Loucy (cell line): ENCODE measurements at regions not wholly inside any gene's neighbourhood (a gene's known extent, or its start where the extent isn't known, plus 50 kb on each side); places are given as distances from the start of the nearest gene placed in this dataset.

ENCODE experiments used
- H2AFZ ChIP-seq: fragments of 200-600 bp; sonication (generic); 2 replicates; pipeline ENCODE4 v1.6.0; 2016; ENCODE audit warnings: antibody characterized with exemption, mild to moderate bottlenecking, low read length, moderate library complexity
- H3F3A ChIP-seq: fragments of 200-600 bp; 2 replicates; pipeline ENCODE4 v1.6.0; 2016; ENCODE audit warnings: antibody characterized with exemption, low read depth, mild to moderate bottlenecking
- H3K27me3 ChIP-seq: fragments of 200-600 bp; sonication (generic); 2 replicates; pipeline ENCODE4 v1.6.1; 2014; ENCODE audit warnings: low read length, mild to moderate bottlenecking; ENCODE audit not compliant: insufficient read depth, poor library complexity, severe bottlenecking
- H3K36me3 ChIP-seq: fragments of 200-600 bp; sonication (generic); 2 replicates; pipeline ENCODE4 v1.6.1; 2016; ENCODE audit warnings: low read length; ENCODE audit not compliant: insufficient read depth
- H3K4me1 ChIP-seq: fragments of 200-600 bp; sonication (generic); 2 replicates; pipeline ENCODE4 v1.5.1; 2014; ENCODE audit warnings: low read length, mild to moderate bottlenecking; ENCODE audit not compliant: insufficient read depth, poor library complexity, severe bottlenecking
- H3K4me2 ChIP-seq: fragments of 200-600 bp; sonication (generic); 2 replicates; pipeline ENCODE4 v1.6.0; 2014; ENCODE audit warnings: antibody characterized with exemption, low read length, low read depth, mild to moderate bottlenecking; ENCODE audit not compliant: poor library complexity, severe bottlenecking
- H3K4me3 ChIP-seq: fragments of 200-600 bp; sonication (generic); 2 replicates; pipeline ENCODE4 v1.5.1; 2014; ENCODE audit warnings: low read length, mild to moderate bottlenecking, mixed read lengths; ENCODE audit not compliant: poor library complexity, severe bottlenecking
- H3K79me2 ChIP-seq: fragments of 200-600 bp; sonication (generic); 2 replicates; pipeline ENCODE4 v1.6.1; 2014; ENCODE audit warnings: low read length; ENCODE audit not compliant: insufficient read depth
- H3K9ac ChIP-seq: fragments of 200-600 bp; sonication (generic); 2 replicates; pipeline ENCODE4 v1.6.0; 2014; ENCODE audit warnings: mild to moderate bottlenecking, low read depth, low read length, moderate library complexity; ENCODE audit not compliant: poor library complexity, severe bottlenecking
- H3K9me2 ChIP-seq: fragments of 200-600 bp; sonication (generic); replicated peaks from 2 replicates; pipeline ENCODE4 v1.6.1; 2016; ENCODE audit warnings: low read depth, low read length, mixed read lengths
- H3K9me3 ChIP-seq: fragments of 200-600 bp; sonication (generic); 2 replicates; pipeline ENCODE4 v1.6.1; 2014; ENCODE audit warnings: mild to moderate bottlenecking, antibody characterized with exemption, low read length, low read depth; ENCODE audit not compliant: insufficient read depth
- H4K20me1 ChIP-seq: fragments of 200-600 bp; sonication (generic); 2 replicates; pipeline ENCODE4 v1.6.0; 2014; ENCODE audit warnings: antibody characterized with exemption, low read length, mild to moderate bottlenecking; ENCODE audit not compliant: insufficient read depth, poor library complexity, severe bottlenecking
- EZH2phosphoT487 ChIP-seq: fragments of 200-600 bp; IDR thresholded peaks from 2 replicates; pipeline ENCODE4 v1.6.1; 2018; ENCODE audit warnings: antibody characterized with exemption, mild to moderate bottlenecking, moderate library complexity, borderline replicate concordance
- TF ChIP-seq, protein P1 (sequence below): fragments of 200-600 bp; sonication (generic); conservative IDR thresholded peaks from 2 replicates; pipeline ENCODE4 v1.5.1; 2014; ENCODE audit warnings: mild to moderate bottlenecking, antibody characterized with exemption, low read length

DNA sequence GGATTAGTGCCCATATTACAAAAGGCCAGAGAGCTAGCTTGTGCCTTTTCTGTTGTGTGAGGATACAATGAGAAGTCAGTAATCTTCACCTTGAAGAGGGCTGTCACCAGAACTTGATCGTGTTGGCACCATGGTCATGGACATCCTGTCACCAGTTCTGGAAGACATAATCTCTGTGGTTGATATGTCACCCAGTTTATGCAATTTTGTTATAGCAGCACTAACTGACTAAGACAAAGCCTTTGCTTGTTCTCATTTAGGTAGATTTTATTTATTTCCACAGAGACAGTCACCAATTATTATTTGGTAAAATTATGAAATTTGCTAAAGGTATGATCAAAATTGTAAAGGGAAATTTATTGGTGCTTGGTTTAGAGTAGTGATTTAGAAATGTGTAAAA, 308.8 kb upstream of the CPXCR1 start:
- H3K9me3 ChIP-seq: no peaks in the 10 kb centered on the region
- H3K9me2 ChIP-seq: no peaks in the 10 kb centered on the region
- H3K4me3 ChIP-seq: no peak overlapping the region
- H3K36me3 ChIP-seq: no peaks in the 10 kb centered on the region
- no peak overlapping the region for H3K9ac ChIP-seq
- no peaks in the 10 kb centered on the region for H3F3A ChIP-seq
- H3K27me3 ChIP-seq: no peaks in the 10 kb centered on the region
- H3K4me1 ChIP-seq: no peaks in the 10 kb centered on the region
- TF ChIP-seq, protein P1, sequence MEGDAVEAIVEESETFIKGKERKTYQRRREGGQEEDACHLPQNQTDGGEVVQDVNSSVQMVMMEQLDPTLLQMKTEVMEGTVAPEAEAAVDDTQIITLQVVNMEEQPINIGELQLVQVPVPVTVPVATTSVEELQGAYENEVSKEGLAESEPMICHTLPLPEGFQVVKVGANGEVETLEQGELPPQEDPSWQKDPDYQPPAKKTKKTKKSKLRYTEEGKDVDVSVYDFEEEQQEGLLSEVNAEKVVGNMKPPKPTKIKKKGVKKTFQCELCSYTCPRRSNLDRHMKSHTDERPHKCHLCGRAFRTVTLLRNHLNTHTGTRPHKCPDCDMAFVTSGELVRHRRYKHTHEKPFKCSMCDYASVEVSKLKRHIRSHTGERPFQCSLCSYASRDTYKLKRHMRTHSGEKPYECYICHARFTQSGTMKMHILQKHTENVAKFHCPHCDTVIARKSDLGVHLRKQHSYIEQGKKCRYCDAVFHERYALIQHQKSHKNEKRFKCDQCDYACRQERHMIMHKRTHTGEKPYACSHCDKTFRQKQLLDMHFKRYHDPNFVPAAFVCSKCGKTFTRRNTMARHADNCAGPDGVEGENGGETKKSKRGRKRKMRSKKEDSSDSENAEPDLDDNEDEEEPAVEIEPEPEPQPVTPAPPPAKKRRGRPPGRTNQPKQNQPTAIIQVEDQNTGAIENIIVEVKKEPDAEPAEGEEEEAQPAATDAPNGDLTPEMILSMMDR: no peak
- TF ChIP-seq EZH2phosphoT487: no peak
- no peak overlapping the region for H3K4me2 ChIP-seq
- H4K20me1 ChIP-seq: no peaks in the 10 kb centered on the region
- H2AFZ ChIP-seq: no peak overlapping the region
- H3K79me2 ChIP-seq: no peaks in the 10 kb centered on the region

DNA sequence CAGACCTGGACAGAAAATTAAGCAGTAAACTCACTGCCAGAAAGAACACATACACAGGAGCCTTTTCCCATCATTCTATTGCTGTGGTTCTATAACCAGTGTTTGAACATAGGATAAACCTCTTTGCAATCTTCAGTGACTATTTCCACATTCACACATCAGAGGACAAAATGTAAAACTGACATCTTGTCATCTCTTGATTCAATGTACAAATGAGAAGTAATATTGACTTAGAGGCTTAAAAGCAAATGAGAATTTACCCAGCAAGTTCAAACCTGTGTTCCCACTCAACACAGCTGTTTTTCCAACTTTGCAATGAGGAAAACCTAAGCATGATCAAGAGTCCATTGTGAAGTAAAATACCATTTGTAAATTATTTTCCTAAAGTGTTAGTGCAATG, 307.1 kb upstream of the CPXCR1 start:
- H3K4me2 ChIP-seq: no peak overlapping the region
- H3K4me3 ChIP-seq: no peak overlapping the region
- H3K9me2 ChIP-seq: no peaks in the 10 kb centered on the region
- H3K27me3 ChIP-seq: no peaks in the 10 kb centered on the region
- H3K9ac ChIP-seq: no peak overlapping the region
- no peaks in the 10 kb centered on the region for H4K20me1 ChIP-seq
- no peak for TF ChIP-seq EZH2phosphoT487
- TF ChIP-seq, protein P1: no peak
- no peaks in the 10 kb centered on the region for H3K36me3 ChIP-seq
- H2AFZ ChIP-seq: no peak overlapping the region
- H3K4me1 ChIP-seq: no peaks in the 10 kb centered on the region
- no peaks in the 10 kb centered on the region for H3K9me3 ChIP-seq
- H3K79me2 ChIP-seq: no peaks in the 10 kb centered on the region
- H3F3A ChIP-seq: no peaks in the 10 kb centered on the region
